GM12874 (cell line): ENCODE measurements at regions not wholly inside any gene's neighbourhood (a gene's known extent, or its start where the extent isn't known, plus 50 kb on each side); places are given as distances from the start of the nearest gene placed in this dataset.

Experiments
- TF ChIP-seq, protein P1 (sequence below): IDR thresholded peaks from 2 replicates; pipeline ENCODE4 v1.5.1; 2011; ENCODE audit warnings: low read depth, mild to moderate bottlenecking, control low read depth, low read length, moderate library complexity; ENCODE audit not compliant: insufficient read depth

DNA sequence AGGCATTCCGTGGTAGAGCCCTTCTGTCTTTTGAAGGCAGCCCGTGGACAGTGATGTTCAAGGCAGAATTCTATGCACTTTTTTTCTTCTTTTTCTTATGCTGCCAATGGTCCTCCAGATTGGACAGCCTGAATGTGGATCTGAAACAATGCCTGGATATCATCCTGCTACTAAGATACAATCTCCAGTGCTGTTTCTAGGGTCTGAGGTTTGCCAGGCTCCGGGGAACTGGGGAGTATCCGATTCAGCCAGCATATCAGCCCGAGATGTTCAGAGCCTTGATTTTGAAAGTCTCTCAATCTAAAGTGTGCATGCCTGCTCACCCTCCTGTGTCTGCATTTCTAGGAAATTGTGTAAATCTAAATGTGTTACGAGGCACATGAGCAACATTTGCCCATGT, 103.8 kb upstream of the WWC1 start:
- TF ChIP-seq, protein P1, sequence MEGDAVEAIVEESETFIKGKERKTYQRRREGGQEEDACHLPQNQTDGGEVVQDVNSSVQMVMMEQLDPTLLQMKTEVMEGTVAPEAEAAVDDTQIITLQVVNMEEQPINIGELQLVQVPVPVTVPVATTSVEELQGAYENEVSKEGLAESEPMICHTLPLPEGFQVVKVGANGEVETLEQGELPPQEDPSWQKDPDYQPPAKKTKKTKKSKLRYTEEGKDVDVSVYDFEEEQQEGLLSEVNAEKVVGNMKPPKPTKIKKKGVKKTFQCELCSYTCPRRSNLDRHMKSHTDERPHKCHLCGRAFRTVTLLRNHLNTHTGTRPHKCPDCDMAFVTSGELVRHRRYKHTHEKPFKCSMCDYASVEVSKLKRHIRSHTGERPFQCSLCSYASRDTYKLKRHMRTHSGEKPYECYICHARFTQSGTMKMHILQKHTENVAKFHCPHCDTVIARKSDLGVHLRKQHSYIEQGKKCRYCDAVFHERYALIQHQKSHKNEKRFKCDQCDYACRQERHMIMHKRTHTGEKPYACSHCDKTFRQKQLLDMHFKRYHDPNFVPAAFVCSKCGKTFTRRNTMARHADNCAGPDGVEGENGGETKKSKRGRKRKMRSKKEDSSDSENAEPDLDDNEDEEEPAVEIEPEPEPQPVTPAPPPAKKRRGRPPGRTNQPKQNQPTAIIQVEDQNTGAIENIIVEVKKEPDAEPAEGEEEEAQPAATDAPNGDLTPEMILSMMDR: no peak

DNA sequence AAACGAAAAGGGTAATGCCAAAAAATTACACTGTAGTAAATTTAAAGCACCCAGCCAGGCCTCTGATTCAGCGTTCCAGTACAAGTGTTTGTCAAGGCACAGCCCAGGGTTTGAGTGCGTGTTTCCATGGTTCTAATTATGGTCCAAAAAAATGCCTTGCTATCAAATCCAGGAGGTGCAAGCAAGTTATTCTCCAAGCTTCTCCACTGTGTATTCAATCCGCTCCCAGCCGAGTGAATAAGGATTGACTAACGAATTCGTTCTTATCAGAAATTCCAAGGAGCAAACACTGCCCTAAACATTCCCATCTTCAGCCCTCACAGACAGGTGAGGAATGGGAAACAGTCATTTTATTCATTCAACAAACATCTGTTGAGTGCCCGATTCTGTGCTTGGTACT, 103.3 kb upstream of the WWC1 start:
- TF ChIP-seq, protein P1: no peak

DNA sequence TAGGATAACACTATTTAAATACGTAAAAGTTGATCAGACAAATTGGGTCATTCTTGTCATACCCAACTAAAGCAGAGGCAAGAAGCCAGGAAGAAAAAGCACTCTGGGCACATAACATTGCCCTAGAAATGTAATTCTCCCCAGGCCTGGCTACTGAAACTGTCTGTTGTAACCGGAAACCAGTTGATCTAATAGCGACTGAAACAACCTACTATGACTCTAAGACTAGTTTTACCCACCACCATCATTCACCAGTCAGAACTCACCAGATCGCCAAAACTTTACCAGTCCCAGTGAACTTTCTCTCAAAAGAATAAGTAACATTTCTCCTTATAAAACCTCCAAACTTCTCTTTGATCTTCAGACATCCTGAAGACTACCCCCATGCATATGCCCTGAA, 99.3 kb upstream of the WWC1 start:
- TF ChIP-seq, protein P1: no peak

DNA sequence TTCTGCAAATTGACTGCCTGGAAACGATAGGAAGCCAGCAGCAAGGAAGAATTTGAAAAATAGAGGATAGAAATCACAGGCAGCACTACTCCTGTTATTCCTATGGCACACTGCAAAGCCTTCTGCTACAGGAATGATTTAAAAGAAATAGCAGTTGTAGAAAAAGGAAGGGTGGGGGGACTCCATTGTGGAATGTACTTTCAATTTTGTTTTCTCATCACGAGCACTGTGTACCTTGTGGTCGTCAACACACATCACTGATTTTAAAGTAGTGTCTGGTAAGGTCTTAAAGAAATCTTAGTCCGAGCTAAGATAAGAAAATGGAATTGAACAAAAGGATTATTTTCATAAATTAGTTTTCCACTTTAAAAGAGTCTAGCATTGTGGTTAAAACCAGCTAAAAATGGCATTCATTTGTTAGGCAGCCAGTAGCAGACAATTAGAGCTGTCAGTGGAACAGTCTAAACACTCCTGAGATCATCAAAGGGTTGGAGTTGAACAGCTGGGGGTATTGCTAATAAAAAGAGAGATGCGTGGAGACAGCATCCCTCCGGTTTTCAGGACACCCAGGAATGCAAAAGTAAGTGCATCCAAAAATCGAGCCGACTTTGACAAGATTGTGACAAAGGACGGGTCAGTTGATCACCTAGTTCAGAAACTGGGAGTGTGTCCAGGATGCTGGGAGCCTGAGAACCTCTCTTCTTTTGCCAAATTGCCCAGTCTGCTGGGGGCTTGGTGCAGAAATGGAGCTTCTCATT, 97.8 kb upstream of the WWC1 start:
- TF ChIP-seq, protein P1: no peak

DNA sequence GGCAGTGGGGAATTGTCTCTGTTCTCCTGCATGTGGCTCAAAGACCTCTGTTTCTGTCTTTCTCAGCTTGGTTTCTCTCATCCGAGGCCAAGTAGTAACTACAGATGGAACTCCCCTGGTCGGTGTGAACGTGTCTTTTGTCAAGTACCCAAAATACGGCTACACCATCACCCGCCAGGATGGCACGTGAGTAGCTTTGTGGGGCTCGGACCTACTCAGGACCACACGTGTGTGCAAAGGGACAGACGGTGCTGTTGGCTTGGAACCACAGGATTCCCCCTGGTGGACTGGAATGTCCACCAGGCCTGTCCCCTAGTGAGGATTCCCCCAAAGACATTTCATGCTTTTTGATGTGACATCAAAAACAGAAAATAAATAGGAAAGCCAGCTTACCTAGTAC, 96.3 kb upstream of the WWC1 start:
- TF ChIP-seq, protein P1: no peak

DNA sequence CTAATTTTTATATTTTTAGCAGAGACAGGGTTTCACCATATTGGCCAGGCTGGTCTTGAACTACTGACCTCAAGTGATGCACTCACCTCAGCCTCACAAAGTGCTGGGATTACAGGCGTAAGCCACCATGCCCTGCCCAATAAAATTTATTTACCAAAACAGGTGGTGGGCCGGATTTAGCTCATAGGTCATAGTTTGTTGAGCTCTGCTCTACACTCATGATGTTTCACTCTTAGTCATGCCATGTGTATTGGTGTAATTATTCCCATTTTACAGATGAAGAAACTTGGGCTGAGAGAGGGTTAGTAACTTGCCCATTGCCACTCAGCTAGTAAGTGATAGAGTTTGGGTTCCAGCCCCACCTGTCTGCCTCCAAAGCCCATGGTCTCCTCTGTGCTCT, 93.1 kb upstream of the WWC1 start:
- TF ChIP-seq, protein P1: no peak

DNA sequence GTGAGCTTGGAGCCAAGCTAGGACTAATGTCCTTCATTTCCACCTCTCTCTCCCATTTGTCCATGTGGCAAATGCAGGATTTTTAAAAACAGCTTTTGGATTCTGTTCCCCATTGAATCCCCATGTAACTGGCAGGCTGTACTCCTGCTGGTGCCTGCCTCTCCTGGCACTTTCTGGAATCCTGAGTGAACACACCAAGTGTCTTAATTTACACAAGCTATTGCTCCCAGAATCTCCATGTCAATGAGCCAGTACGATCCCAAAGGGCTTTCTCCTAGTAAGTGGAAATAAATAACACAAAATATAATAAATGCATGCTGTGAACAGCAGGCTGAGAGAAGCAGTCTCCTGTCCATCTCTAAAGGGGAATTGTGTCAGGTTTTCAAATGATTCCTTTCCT, 88.4 kb upstream of the WWC1 start:
- TF ChIP-seq, protein P1: no peak

DNA sequence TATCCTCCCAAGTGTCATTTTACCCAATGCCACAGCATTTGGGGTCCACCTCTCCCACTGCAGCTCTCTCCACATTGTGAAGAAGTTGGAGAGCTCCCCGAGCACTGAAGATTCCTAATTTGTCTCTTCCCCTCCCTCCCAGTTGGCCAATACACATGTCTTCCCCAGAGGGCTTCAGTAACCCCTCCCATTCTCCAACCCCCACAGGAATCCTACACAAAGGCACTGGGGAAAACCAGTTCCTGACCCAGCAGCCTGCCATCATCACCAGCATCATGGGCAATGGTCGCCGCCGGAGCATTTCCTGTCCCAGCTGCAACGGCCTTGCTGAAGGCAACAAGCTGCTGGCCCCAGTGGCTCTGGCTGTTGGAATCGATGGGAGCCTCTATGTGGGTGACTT, 87.3 kb upstream of the WWC1 start:
- TF ChIP-seq, protein P1: no peak
